ENCODE measurements at regions not wholly inside any gene's neighbourhood (a gene's known extent, or its start where the extent isn't known, plus 50 kb on each side); places are given as distances from the start of the nearest gene placed in this dataset.

DNA sequence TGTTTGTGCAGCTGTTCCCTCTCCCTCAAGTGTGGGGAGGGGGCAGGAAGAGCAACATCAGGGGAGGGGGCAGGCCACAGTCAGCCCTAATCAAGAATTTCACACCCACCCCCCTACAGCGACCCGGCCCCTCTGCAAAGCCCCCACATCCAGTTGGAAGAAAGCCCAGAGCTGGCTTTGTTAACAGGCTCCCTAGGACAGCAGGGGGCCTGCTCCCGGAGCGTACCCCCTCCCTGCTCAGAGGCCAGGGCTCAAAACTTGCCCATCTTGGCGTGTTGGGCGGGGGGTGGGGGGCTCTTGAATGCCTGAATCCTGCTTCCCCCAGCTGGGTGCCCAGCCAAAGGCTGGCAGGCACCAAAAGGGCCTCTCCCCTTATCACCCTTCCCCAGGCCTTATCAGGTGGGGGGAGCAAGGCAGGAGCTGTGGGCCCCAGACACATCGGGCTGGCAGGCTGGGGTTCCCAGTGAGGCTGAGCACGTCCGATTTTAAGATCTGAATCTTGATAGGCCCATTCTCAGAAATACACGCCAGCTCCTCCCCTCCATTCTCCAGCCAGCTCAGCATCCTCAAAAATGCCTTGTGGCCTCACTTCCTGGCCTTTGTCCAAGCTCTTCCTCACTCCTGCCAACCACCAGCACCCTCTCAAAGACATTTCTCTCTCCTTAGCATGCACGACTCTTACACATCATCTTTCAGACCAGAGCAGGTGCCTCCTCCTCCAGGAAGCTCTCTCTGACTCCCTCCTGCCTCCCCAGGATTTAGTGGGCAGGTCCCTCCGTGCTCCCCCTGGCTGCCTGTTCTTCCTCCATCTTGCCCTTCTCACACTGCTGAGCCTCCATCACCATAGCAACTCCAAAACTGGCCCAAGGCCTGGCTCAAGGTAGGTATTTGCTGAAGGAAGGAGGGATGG lies 384.8 kb downstream of the MN1 start:
- Histone ChIP-seq H3K27ac (ENCODE audit: low read depth, low read length, poor library complexity, severe bottlenecking) (no peak overlapping the region), H3F3A (ENCODE audit: insufficient read depth, low read length) (no peaks in the 10 kb centered on the region), H3K4me1 (ENCODE audit: insufficient read depth, low read length, severe bottlenecking) (no peaks in the 10 kb centered on the region), H3K9me3 (ENCODE audit: low read length) (no peaks in the 10 kb centered on the region), H4K20me1 (ENCODE audit: insufficient read depth, low read length) (no peaks in the 10 kb centered on the region), H3K4me2 (ENCODE audit: low read length) (no peak overlapping the region), H3K27me3 (ENCODE audit: insufficient read depth, low read length) (no peaks in the 10 kb centered on the region), H2AFZ (ENCODE audit: low read length) (no peak overlapping the region), H3K9me2 (ENCODE audit: low read depth, low read length) (no peaks in the 10 kb centered on the region), H3K9ac (ENCODE audit: low read length) (no peak overlapping the region), H3K4me3 (ENCODE audit: low read depth, low read length, poor library complexity, severe bottlenecking) (no peak overlapping the region), H3K36me3 (ENCODE audit: insufficient read depth, low read length) (no peaks in the 10 kb centered on the region), H3K79me2 (ENCODE audit: insufficient read depth, low read length) (no peaks in the 10 kb centered on the region)
- no peak for TF ChIP-seq EZH2 (IDR thresholded peaks at IDR 0.05; ENCODE audit: borderline replicate concordance, low read length)
- TF ChIP-seq, protein P1, sequence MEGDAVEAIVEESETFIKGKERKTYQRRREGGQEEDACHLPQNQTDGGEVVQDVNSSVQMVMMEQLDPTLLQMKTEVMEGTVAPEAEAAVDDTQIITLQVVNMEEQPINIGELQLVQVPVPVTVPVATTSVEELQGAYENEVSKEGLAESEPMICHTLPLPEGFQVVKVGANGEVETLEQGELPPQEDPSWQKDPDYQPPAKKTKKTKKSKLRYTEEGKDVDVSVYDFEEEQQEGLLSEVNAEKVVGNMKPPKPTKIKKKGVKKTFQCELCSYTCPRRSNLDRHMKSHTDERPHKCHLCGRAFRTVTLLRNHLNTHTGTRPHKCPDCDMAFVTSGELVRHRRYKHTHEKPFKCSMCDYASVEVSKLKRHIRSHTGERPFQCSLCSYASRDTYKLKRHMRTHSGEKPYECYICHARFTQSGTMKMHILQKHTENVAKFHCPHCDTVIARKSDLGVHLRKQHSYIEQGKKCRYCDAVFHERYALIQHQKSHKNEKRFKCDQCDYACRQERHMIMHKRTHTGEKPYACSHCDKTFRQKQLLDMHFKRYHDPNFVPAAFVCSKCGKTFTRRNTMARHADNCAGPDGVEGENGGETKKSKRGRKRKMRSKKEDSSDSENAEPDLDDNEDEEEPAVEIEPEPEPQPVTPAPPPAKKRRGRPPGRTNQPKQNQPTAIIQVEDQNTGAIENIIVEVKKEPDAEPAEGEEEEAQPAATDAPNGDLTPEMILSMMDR (IDR thresholded peaks at IDR 0.05; ENCODE audit: low read length), result no peak

DNA sequence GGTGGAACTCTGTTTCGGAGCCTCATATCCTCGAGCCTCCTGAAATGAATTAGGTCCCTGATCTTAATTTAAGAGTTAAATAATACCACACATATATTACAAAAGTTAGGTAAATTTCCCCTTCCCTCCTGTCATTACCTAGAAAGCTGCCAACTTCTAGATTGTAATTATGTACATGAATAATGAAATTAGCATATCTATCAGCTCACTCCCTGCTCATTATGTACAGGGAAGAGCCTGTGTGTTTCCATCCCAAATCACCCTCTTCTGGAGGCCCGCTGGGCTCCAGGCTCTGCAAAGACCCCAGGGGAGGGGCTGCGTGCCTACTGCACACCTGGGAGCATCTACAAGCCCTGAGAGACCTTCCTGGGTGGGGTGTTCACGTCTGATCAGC lies 384.1 kb downstream of the MN1 start:
- H3K27me3 ChIP-seq (ENCODE audit: insufficient read depth, low read length), result no peaks in the 10 kb centered on the region
- no peak overlapping the region for H3K4me2 ChIP-seq (ENCODE audit: low read length)
- no peak overlapping the region for H3K27ac ChIP-seq (ENCODE audit: low read depth, low read length, poor library complexity, severe bottlenecking)
- no peak overlapping the region for H3K9ac ChIP-seq (ENCODE audit: low read length)
- no peak for TF ChIP-seq EZH2 (IDR thresholded peaks at IDR 0.05; ENCODE audit: borderline replicate concordance, low read length)
- TF ChIP-seq, protein P1 (IDR thresholded peaks at IDR 0.05; ENCODE audit: low read length), result no peak
- H3F3A ChIP-seq (ENCODE audit: insufficient read depth, low read length), result no peaks in the 10 kb centered on the region
- H3K4me3 ChIP-seq (ENCODE audit: low read depth, low read length, poor library complexity, severe bottlenecking), result no peak overlapping the region
- H2AFZ ChIP-seq (ENCODE audit: low read length), result no peak overlapping the region
- H3K36me3 ChIP-seq (ENCODE audit: insufficient read depth, low read length), result no peaks in the 10 kb centered on the region
- no peaks in the 10 kb centered on the region for H4K20me1 ChIP-seq (ENCODE audit: insufficient read depth, low read length)
- H3K79me2 ChIP-seq (ENCODE audit: insufficient read depth, low read length), result no peaks in the 10 kb centered on the region
- H3K9me2 ChIP-seq (ENCODE audit: low read depth, low read length), result no peaks in the 10 kb centered on the region
- no peaks in the 10 kb centered on the region for H3K9me3 ChIP-seq (ENCODE audit: low read length)
- H3K4me1 ChIP-seq (ENCODE audit: insufficient read depth, low read length, severe bottlenecking), result no peaks in the 10 kb centered on the region

DNA sequence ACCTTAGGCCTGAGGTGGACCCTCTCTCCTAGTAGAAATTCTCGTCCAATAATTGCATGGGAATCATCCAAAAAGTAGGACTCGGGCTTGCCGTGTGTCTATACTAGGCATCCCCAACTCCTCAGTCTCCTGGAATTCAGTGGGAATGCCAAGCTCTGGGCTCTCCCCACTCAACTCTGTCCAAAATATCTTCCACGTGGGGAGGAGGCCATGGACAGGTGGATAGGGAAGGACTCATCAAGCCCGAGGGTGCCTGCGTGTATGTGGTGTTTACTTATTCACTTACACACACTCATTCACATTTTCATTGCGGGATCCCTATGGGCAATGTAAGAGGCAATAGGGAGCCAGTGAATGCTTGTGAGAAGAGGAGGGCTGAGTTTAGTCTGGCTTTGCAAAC lies 383.3 kb downstream of the MN1 start:
- Histone ChIP-seq H2AFZ (ENCODE audit: low read length) (no peak overlapping the region), H4K20me1 (ENCODE audit: insufficient read depth, low read length) (no peaks in the 10 kb centered on the region), H3K4me1 (ENCODE audit: insufficient read depth, low read length, severe bottlenecking) (no peaks in the 10 kb centered on the region), H3K4me2 (ENCODE audit: low read length) (no peak overlapping the region), H3K27ac (ENCODE audit: low read depth, low read length, poor library complexity, severe bottlenecking) (no peak overlapping the region), H3K27me3 (ENCODE audit: insufficient read depth, low read length) (no peaks in the 10 kb centered on the region), H3K4me3 (ENCODE audit: low read depth, low read length, poor library complexity, severe bottlenecking) (no peak overlapping the region), H3K9ac (ENCODE audit: low read length) (no peak overlapping the region), H3K36me3 (ENCODE audit: insufficient read depth, low read length) (no peaks in the 10 kb centered on the region), H3K79me2 (ENCODE audit: insufficient read depth, low read length) (no peaks in the 10 kb centered on the region), H3K9me3 (ENCODE audit: low read length) (no peaks in the 10 kb centered on the region), H3F3A (ENCODE audit: insufficient read depth, low read length) (no peaks in the 10 kb centered on the region), H3K9me2 (ENCODE audit: low read depth, low read length) (no peaks in the 10 kb centered on the region)
- TF ChIP-seq, protein P1 (IDR thresholded peaks at IDR 0.05; ENCODE audit: low read length), result no peak
- TF ChIP-seq EZH2 (IDR thresholded peaks at IDR 0.05; ENCODE audit: borderline replicate concordance, low read length), result no peak

Measured in OCI-LY1 (cell line).